ENCODE measurements at regions not wholly inside any gene's neighbourhood (a gene's known extent, or its start where the extent isn't known, plus 50 kb on each side); places are given as distances from the start of the nearest gene placed in this dataset.

- WGBS (ENCODE audit: insufficient coverage), result no CpG with 5 or more reads among the region's 1 CpG
- Histone ChIP-seq H3K4me3 (ENCODE audit: low read depth, low read length) (no peak overlapping the region), H3K9me3 (ENCODE audit: control insufficient read depth, insufficient read depth, low read length) (no peaks in the 10 kb centered on the region), H3K4me1 (ENCODE audit: control insufficient read depth, insufficient read depth, low read length) (no peaks in the 10 kb centered on the region), H3K27ac (ENCODE audit: low read depth, low read length) (no peak overlapping the region), H3K36me3 (ENCODE audit: control insufficient read depth, insufficient read depth, low read length) (no peaks in the 10 kb centered on the region), H3K27me3 (ENCODE audit: control insufficient read depth, insufficient read depth, low read length) (no peaks in the 10 kb centered on the region)
- no peak for DNase-seq (ENCODE audit: low read depth in 4 of 6, low spot score in 6 of 6)
Observed at GRCh38 chr1:36536727-36537126, 54.0 kb upstream of the CSF3R start.

GRCh38 chr1:36534711-36535412 lies 52.1 kb upstream of the CSF3R start:
- no peaks in the 10 kb centered on the region for H3K36me3 ChIP-seq (ENCODE audit: control insufficient read depth, insufficient read depth, low read length)
- H3K4me1 ChIP-seq (ENCODE audit: control insufficient read depth, insufficient read depth, low read length), result no peaks in the 10 kb centered on the region
- H3K9me3 ChIP-seq (ENCODE audit: control insufficient read depth, insufficient read depth, low read length), result no peaks in the 10 kb centered on the region
- H3K27me3 ChIP-seq (ENCODE audit: control insufficient read depth, insufficient read depth, low read length), result no peaks in the 10 kb centered on the region
- no peak for DNase-seq (ENCODE audit: low read depth in 4 of 6, low spot score in 6 of 6)
- whole genome bisulfite sequencing (ENCODE audit: insufficient coverage), result 79% methylated on average over 12 of the region's 12 CpGs
- H3K4me3 ChIP-seq (ENCODE audit: low read depth, low read length), result no peak overlapping the region
- H3K27ac ChIP-seq (ENCODE audit: low read depth, low read length), result no peak overlapping the region

GRCh38 chr1:36533897-36534296 lies 51.2 kb upstream of the CSF3R start:
- Histone ChIP-seq H3K27me3 (ENCODE audit: control insufficient read depth, insufficient read depth, low read length) (no peaks in the 10 kb centered on the region), H3K4me3 (ENCODE audit: low read depth, low read length) (no peak overlapping the region), H3K27ac (ENCODE audit: low read depth, low read length) (no peak overlapping the region), H3K36me3 (ENCODE audit: control insufficient read depth, insufficient read depth, low read length) (no peaks in the 10 kb centered on the region), H3K4me1 (ENCODE audit: control insufficient read depth, insufficient read depth, low read length) (no peaks in the 10 kb centered on the region), H3K9me3 (ENCODE audit: control insufficient read depth, insufficient read depth, low read length) (no peaks in the 10 kb centered on the region)
- no peak for DNase-seq (ENCODE audit: low read depth in 4 of 6, low spot score in 6 of 6)
- 91% methylated on average over 3 of the region's 4 CpGs for WGBS (ENCODE audit: insufficient coverage)

GRCh38 chr1:36532810-36533401 lies 50.2 kb upstream of the CSF3R start:
- no peak for DNase-seq (ENCODE audit: low read depth in 4 of 6, low spot score in 6 of 6)
- H3K36me3 ChIP-seq (ENCODE audit: control insufficient read depth, insufficient read depth, low read length), result no peaks in the 10 kb centered on the region
- no peaks in the 10 kb centered on the region for H3K9me3 ChIP-seq (ENCODE audit: control insufficient read depth, insufficient read depth, low read length)
- no peaks in the 10 kb centered on the region for H3K27me3 ChIP-seq (ENCODE audit: control insufficient read depth, insufficient read depth, low read length)
- no peaks in the 10 kb centered on the region for H3K4me1 ChIP-seq (ENCODE audit: control insufficient read depth, insufficient read depth, low read length)
- no peak overlapping the region for H3K27ac ChIP-seq (ENCODE audit: low read depth, low read length)
- H3K4me3 ChIP-seq (ENCODE audit: low read depth, low read length), result no peak overlapping the region
- no CpG with 5 or more reads among the region's 3 CpGs for WGBS (ENCODE audit: insufficient coverage)
